PFSK-1 (cell line): ENCODE measurements at regions not wholly inside any gene's neighbourhood (a gene's known extent, or its start where the extent isn't known, plus 50 kb on each side); places are given as distances from the start of the nearest gene placed in this dataset.

Source experiments
- FOXP2 ChIP-seq: optimal IDR thresholded peaks from 2 replicates; pipeline ENCODE3; 2011; ENCODE audit warnings: borderline replicate concordance, control low read depth, inconsistent platforms; ENCODE audit not compliant: insufficient read depth; ENCODE audit errors: extremely low read length, extremely low read depth
- POLR2AphosphoS5 ChIP-seq: IDR thresholded peaks from 2 replicates; pipeline ENCODE4 v1.6.1; 2012; ENCODE audit warnings: low read depth, mild to moderate bottlenecking, control low read depth, low read length, moderate library complexity
- SIN3A ChIP-seq: IDR thresholded peaks from 2 replicates; pipeline ENCODE4 v1.6.1; 2012; ENCODE audit warnings: mild to moderate bottlenecking, low read length, moderate library complexity, borderline replicate concordance; ENCODE audit not compliant: insufficient read depth
- TAF1 ChIP-seq: IDR thresholded peaks from 2 replicates; pipeline ENCODE4 v1.6.1; 2012; ENCODE audit warnings: low read length, control low read depth, borderline replicate concordance; ENCODE audit not compliant: insufficient read depth
- TF ChIP-seq, protein P1 (sequence below), 2 experiments: IDR thresholded peaks; 2 replicates each; pipeline versions ENCODE4 v1.6.1 to v1.8.0; 2011 to 2012; ENCODE audit warnings: low read depth in 2 of 2, low read length in 2 of 2, control low read depth in 1 of 2, inconsistent platforms in 1 of 2, mild to moderate bottlenecking in 1 of 2, moderate library complexity in 1 of 2; ENCODE audit not compliant: insufficient read depth in 1 of 2

DNA sequence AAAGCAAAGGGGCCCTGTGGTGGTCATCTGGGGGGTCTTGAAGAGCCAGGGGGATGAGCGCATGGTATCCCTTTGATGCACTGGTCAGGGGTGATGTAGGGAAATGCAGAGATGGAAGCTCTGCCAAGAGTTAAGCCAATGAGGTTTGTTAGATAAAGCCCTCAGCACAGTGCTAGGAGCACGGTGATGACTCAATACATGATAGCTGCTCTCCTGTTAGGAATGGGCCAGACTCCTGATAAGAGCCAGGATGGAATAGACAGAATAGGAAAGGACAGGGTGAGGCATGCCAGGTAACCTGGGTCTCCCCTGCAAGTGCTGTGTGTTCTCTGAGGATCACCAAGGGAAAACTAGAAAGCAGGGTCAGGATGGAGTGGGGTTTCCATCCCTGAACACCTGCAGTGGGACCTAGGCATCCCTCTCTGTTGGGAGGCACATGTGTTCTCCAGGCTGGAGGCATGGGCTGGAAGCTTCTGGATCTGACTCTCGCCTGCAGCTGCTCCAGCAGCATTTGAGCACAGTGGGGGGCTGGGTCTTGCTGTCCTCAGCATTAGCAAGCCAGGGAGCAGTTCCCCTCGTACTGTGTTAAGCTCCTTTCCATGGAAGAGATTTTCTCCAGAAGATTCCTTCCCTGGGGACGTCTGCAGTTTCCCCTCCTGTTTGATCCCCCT lies 71.8 kb upstream of the TIAM2 start:
- TF ChIP-seq POLR2AphosphoS5 (no peak), TAF1 (no peak), SIN3A (no peak), FOXP2 (no peak)
- TF ChIP-seq, protein P1, sequence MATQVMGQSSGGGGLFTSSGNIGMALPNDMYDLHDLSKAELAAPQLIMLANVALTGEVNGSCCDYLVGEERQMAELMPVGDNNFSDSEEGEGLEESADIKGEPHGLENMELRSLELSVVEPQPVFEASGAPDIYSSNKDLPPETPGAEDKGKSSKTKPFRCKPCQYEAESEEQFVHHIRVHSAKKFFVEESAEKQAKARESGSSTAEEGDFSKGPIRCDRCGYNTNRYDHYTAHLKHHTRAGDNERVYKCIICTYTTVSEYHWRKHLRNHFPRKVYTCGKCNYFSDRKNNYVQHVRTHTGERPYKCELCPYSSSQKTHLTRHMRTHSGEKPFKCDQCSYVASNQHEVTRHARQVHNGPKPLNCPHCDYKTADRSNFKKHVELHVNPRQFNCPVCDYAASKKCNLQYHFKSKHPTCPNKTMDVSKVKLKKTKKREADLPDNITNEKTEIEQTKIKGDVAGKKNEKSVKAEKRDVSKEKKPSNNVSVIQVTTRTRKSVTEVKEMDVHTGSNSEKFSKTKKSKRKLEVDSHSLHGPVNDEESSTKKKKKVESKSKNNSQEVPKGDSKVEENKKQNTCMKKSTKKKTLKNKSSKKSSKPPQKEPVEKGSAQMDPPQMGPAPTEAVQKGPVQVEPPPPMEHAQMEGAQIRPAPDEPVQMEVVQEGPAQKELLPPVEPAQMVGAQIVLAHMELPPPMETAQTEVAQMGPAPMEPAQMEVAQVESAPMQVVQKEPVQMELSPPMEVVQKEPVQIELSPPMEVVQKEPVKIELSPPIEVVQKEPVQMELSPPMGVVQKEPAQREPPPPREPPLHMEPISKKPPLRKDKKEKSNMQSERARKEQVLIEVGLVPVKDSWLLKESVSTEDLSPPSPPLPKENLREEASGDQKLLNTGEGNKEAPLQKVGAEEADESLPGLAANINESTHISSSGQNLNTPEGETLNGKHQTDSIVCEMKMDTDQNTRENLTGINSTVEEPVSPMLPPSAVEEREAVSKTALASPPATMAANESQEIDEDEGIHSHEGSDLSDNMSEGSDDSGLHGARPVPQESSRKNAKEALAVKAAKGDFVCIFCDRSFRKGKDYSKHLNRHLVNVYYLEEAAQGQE (IDR thresholded peaks at IDR 0.05; ENCODE audit: insufficient read depth in 1 of 2, low read depth in 2 of 2, low read length in 2 of 2): no peak
